ENCODE measurements at regions not wholly inside any gene's neighbourhood (a gene's known extent, or its start where the extent isn't known, plus 50 kb on each side); places are given as distances from the start of the nearest gene placed in this dataset.

- Histone ChIP-seq H3K4me1 (no peaks in the 10 kb centered on the region), H3K27ac (no peak overlapping the region), H3K27me3 (no peaks in the 10 kb centered on the region), H3K36me3 (no peaks in the 10 kb centered on the region), H3K4me3 (no peak overlapping the region), H3K9me3 (no peaks in the 10 kb centered on the region)
- intact Hi-C loops (cut with DNase I), result no loop called here
- no peak for TF ChIP-seq CTCF (IDR thresholded peaks at IDR 0.05)
- no peak for ATAC-seq
- no peak for DNase-seq
Observed at GRCh38 chr4:136012220-136012619, 1520.1 kb downstream of the PCDH18 start.

GRCh38 chr4:136009258-136009832 lies 1522.9 kb downstream of the PCDH18 start:
- no peaks in the 10 kb centered on the region for H3K27me3 ChIP-seq
- intact Hi-C loops (cut with DNase I), result no loop called here
- H3K9me3 ChIP-seq, result no peaks in the 10 kb centered on the region
- ATAC-seq (no peak), DNase-seq (no peak)
- H3K36me3 ChIP-seq, result no peaks in the 10 kb centered on the region
- H3K27ac ChIP-seq, result no peak overlapping the region
- no peak for TF ChIP-seq CTCF (IDR thresholded peaks at IDR 0.05)
- H3K4me3 ChIP-seq, result no peak overlapping the region
- no peaks in the 10 kb centered on the region for H3K4me1 ChIP-seq

GRCh38 chr4:136007991-136008390 lies 1524.3 kb downstream of the PCDH18 start:
- H3K4me1 ChIP-seq, result no peaks in the 10 kb centered on the region

GRCh38 chr4:136002316-136002715 lies 1530.0 kb downstream of the PCDH18 start:
- Histone ChIP-seq H3K27me3 (no peaks in the 10 kb centered on the region), H3K36me3 (no peaks in the 10 kb centered on the region), H3K27ac (no peak overlapping the region), H3K9me3 (no peaks in the 10 kb centered on the region), H3K4me3 (no peak overlapping the region), H3K4me1 (no peaks in the 10 kb centered on the region)
- no peak for TF ChIP-seq CTCF (IDR thresholded peaks at IDR 0.05)
- ATAC-seq, result no peak
- no peak for DNase-seq
- intact Hi-C loops (cut with DNase I), result no loop called here

More at GRCh38 chr4:136007991-136008390, 1524.3 kb downstream of the PCDH18 start:
- TF ChIP-seq CTCF (IDR thresholded peaks at IDR 0.05), result no peak
- no peak for DNase-seq
- ATAC-seq, result no peak
- no peak overlapping the region for H3K4me3 ChIP-seq
- H3K27me3 ChIP-seq, result no peaks in the 10 kb centered on the region
- no peak overlapping the region for H3K27ac ChIP-seq
- intact Hi-C loops (cut with DNase I), result no loop called here
- no peaks in the 10 kb centered on the region for H3K36me3 ChIP-seq
- H3K9me3 ChIP-seq, result no peaks in the 10 kb centered on the region

- no peaks in the 10 kb centered on the region for H3K9me3 ChIP-seq
- no peak overlapping the region for H3K27ac ChIP-seq
- intact Hi-C loops (cut with DNase I), result no loop called here
- H3K36me3 ChIP-seq, result no peaks in the 10 kb centered on the region
- no peak overlapping the region for H3K4me3 ChIP-seq
- DNase-seq, result no peak
- no peaks in the 10 kb centered on the region for H3K4me1 ChIP-seq
- TF ChIP-seq CTCF (IDR thresholded peaks at IDR 0.05), result no peak
- no peaks in the 10 kb centered on the region for H3K27me3 ChIP-seq
- ATAC-seq, result no peak
Observed at GRCh38 chr4:136001791-136002190, 1530.5 kb downstream of the PCDH18 start.

GRCh38 chr4:136000246-136000645 lies 1532.0 kb downstream of the PCDH18 start:
- H3K27me3 ChIP-seq, result no peaks in the 10 kb centered on the region
- H3K36me3 ChIP-seq, result no peaks in the 10 kb centered on the region
- H3K9me3 ChIP-seq, result no peaks in the 10 kb centered on the region
- ATAC-seq (no peak), DNase-seq (no peak)
- intact Hi-C loops (cut with DNase I), result no loop called here
- no peak for TF ChIP-seq CTCF (IDR thresholded peaks at IDR 0.05)
- no peaks in the 10 kb centered on the region for H3K4me1 ChIP-seq
- no peak overlapping the region for H3K27ac ChIP-seq
- H3K4me3 ChIP-seq, result no peak overlapping the region

Measured in upper lobe of right lung (tissue), 1 donor.